Neuronal stem cell (in vitro differentiated cells): ENCODE measurements at regions not wholly inside any gene's neighbourhood (a gene's known extent, or its start where the extent isn't known, plus 50 kb on each side); places are given as distances from the start of the nearest gene placed in this dataset.

Experiments
- DNase-seq: peaks from one replicate; pipeline ENCODE4 v3.0.0-alpha.2; 2013; ENCODE audit warnings: low spot score
- H2AFZ ChIP-seq: one replicate; pipeline ENCODE4 v1.6.1; 2013; ENCODE audit warnings: mild to moderate bottlenecking, low read length, inconsistent platforms
- H2AK5ac ChIP-seq: 2 replicates; pipeline ENCODE4 v1.6.1; 2013; ENCODE audit warnings: low read depth, mild to moderate bottlenecking, inconsistent platforms, low read length, moderate library complexity, mixed read lengths
- H2BK120ac ChIP-seq: 2 replicates; pipeline ENCODE4 v1.6.1; 2013; ENCODE audit warnings: low read depth, mild to moderate bottlenecking, inconsistent platforms, low read length, moderate library complexity, mixed read lengths
- H2BK12ac ChIP-seq: one replicate; pipeline ENCODE4 v1.6.1; 2013; ENCODE audit warnings: low read length, inconsistent platforms
- H2BK15ac ChIP-seq: 2 replicates; pipeline ENCODE4 v1.6.1; 2013; ENCODE audit warnings: mild to moderate bottlenecking, low read length, inconsistent platforms, mixed read lengths
- H2BK5ac ChIP-seq: one replicate; pipeline ENCODE4 v1.6.1; 2013; ENCODE audit warnings: inconsistent platforms, mild to moderate bottlenecking, low read length, moderate library complexity
- H3K14ac ChIP-seq: one replicate; pipeline ENCODE4 v1.6.1; 2013; ENCODE audit warnings: low read length, inconsistent platforms
- H3K18ac ChIP-seq: 2 replicates; pipeline ENCODE4 v1.6.1; 2013; ENCODE audit warnings: low read length, inconsistent platforms
- H3K23ac ChIP-seq: 2 replicates; pipeline ENCODE4 v1.6.1; 2013; ENCODE audit warnings: low read depth, mild to moderate bottlenecking, mixed read lengths, low read length, inconsistent platforms; ENCODE audit not compliant: poor library complexity
- H3K27ac ChIP-seq: replicated peaks from 3 replicates; pipeline ENCODE4 v1.5.1; 2013; ENCODE audit warnings: low read length, inconsistent platforms
- H3K27me3 ChIP-seq, 3 experiments: 2 replicates each; pipeline ENCODE4 v1.6.1; 2013; ENCODE audit warnings: low read length in 3 of 3, mild to moderate bottlenecking in 2 of 3, inconsistent platforms in 1 of 3, low read depth in 1 of 3, mixed read lengths in 1 of 3, moderate library complexity in 1 of 3; ENCODE audit not compliant: control insufficient read depth in 3 of 3, insufficient read depth in 3 of 3
- H3K36me3 ChIP-seq, 2 donors: replicated peaks in 1 of 2; 2 replicates each; pipeline ENCODE4 v1.6.1; 2013; ENCODE audit warnings: low read length in 2 of 2; ENCODE audit not compliant: control insufficient read depth in 2 of 2, insufficient read depth in 2 of 2
- H3K4ac ChIP-seq: 2 replicates; pipeline ENCODE4 v1.6.1; 2013; ENCODE audit warnings: inconsistent platforms, mild to moderate bottlenecking, low read length, moderate library complexity
- H3K4me1 ChIP-seq, 2 donors: 1 replicate in 1 of 2; 2 replicates in 1 of 2; pipeline ENCODE4 v1.6.1; 2013; ENCODE audit warnings: low read length in 2 of 2, low read depth in 1 of 2; ENCODE audit not compliant: control insufficient read depth in 2 of 2, insufficient read depth in 1 of 2
- H3K4me2 ChIP-seq: one replicate; pipeline ENCODE4 v1.6.1; 2013; ENCODE audit warnings: mild to moderate bottlenecking, low read length, inconsistent platforms; ENCODE audit not compliant: insufficient read depth, poor library complexity, severe bottlenecking
- H3K4me3 ChIP-seq, 2 donors: 2 replicates each; pipeline ENCODE4 v1.5.1; 2013; ENCODE audit warnings: low read length in 2 of 2, mild to moderate bottlenecking in 2 of 2, inconsistent platforms in 1 of 2, moderate library complexity in 1 of 2
- H3K79me1 ChIP-seq: one replicate; pipeline ENCODE4 v1.6.1; 2013; ENCODE audit warnings: low read depth, mild to moderate bottlenecking, inconsistent platforms, low read length, moderate library complexity
- H3K9ac ChIP-seq: one replicate; pipeline ENCODE4 v1.6.1; 2013; ENCODE audit warnings: mild to moderate bottlenecking, low read depth, low read length, inconsistent platforms; ENCODE audit not compliant: poor library complexity
- H3K9me3 ChIP-seq, 2 donors: replicated peaks in 1 of 2; 2 replicates each; pipeline versions ENCODE3 to v1.6.1; 2013; ENCODE audit warnings: low read length in 2 of 2, mild to moderate bottlenecking in 2 of 2, inconsistent platforms in 1 of 2, low read depth in 1 of 2, mixed read lengths in 1 of 2, moderate library complexity in 1 of 2; ENCODE audit not compliant: control insufficient read depth in 2 of 2, insufficient read depth in 1 of 2
- H4K8ac ChIP-seq: one replicate; pipeline ENCODE4 v1.6.1; 2013; ENCODE audit warnings: low read depth, mild to moderate bottlenecking, inconsistent platforms, low read length, moderate library complexity
- H4K91ac ChIP-seq: one replicate; pipeline ENCODE4 v1.6.1; 2013; ENCODE audit warnings: low read length, low read depth, mild to moderate bottlenecking, inconsistent platforms; ENCODE audit not compliant: poor library complexity
- WGBS, 2 donors: extraction: QIAGEN DNeasy Blood & Tissue Kit; methylation state at CpG; one replicate each; pipeline ENCODE4 v1.1.7; 2013; ENCODE audit warnings: missing lambda C conversion rate in 2 of 2, mixed read lengths in 1 of 2; ENCODE audit not compliant: insufficient read length in 2 of 2, insufficient replicate concordance in 1 of 2; ENCODE audit errors: extremely low coverage in 2 of 2; 5-methylcytosine and 5-hydroxymethylcytosine counted together

GRCh38 chr2:6060992-6061663 lies 368.9 kb downstream of the SOX11 start:
- no peak overlapping the region for H3K14ac ChIP-seq
- no peak overlapping the region for H2AK5ac ChIP-seq
- H3K4ac ChIP-seq: no peak overlapping the region
- H3K9me3 ChIP-seq: no peaks in the 10 kb centered on the region
- H3K27ac ChIP-seq: no peak overlapping the region
- WGBS, 2 donors: no CpG with 5 or more reads among the region's 5 CpGs
- H2BK5ac ChIP-seq: no peak overlapping the region
- H3K4me2 ChIP-seq: no peak overlapping the region
- no peaks in the 10 kb centered on the region for H3K36me3 ChIP-seq
- H3K4me3 ChIP-seq: no peak overlapping the region
- H2BK120ac ChIP-seq: no peak overlapping the region
- no peak overlapping the region for H2BK12ac ChIP-seq
- no peak overlapping the region for H4K91ac ChIP-seq
- no peak for DNase-seq
- peaks cover 0 to 3% of the 10 kb centered on the region in 2 donors for H3K4me1 ChIP-seq
- no peak overlapping the region for H3K23ac ChIP-seq
- H3K9ac ChIP-seq: no peak overlapping the region
- no peak overlapping the region for H2AFZ ChIP-seq
- H3K18ac ChIP-seq: no peak overlapping the region
- no peaks in the 10 kb centered on the region for H3K79me1 ChIP-seq
- no peaks in the 10 kb centered on the region for H3K27me3 ChIP-seq
- H2BK15ac ChIP-seq: no peak overlapping the region
- no peak overlapping the region for H4K8ac ChIP-seq

GRCh38 chr2:6064757-6065156 lies 372.6 kb downstream of the SOX11 start:
- Histone ChIP-seq H4K91ac (no peak overlapping the region), H2BK120ac (no peak overlapping the region), H2AK5ac (no peak overlapping the region), H2AFZ (no peak overlapping the region), H3K4ac (no peak overlapping the region), H3K36me3 (no peaks in the 10 kb centered on the region), H3K9me3 (no peaks in the 10 kb centered on the region), H4K8ac (no peak overlapping the region), H3K18ac (no peak overlapping the region), H2BK15ac (no peak overlapping the region), H3K23ac (no peak overlapping the region), H3K27me3 (no peaks in the 10 kb centered on the region), H2BK5ac (no peak overlapping the region), H3K4me3 (no peak overlapping the region), H3K14ac (no peak overlapping the region), H2BK12ac (no peak overlapping the region), H3K27ac (no peak overlapping the region), H3K4me1 (peaks cover 6 to 18% of the 10 kb centered on the region in 2 donors), H3K4me2 (no peak overlapping the region), H3K79me1 (no peaks in the 10 kb centered on the region), H3K9ac (no peak overlapping the region)
- no CpG with 5 or more reads among the region's 2 CpGs for WGBS, 2 donors
- no peak for DNase-seq

- Histone ChIP-seq H3K14ac (no peak overlapping the region), H3K4me1 (peaks cover 7 to 28% of the 10 kb centered on the region in 2 donors), H4K91ac (no peak overlapping the region), H3K27me3 (no peaks in the 10 kb centered on the region), H3K9ac (no peak overlapping the region), H3K9me3 (no peaks in the 10 kb centered on the region), H3K4ac (no peak overlapping the region), H2BK15ac (no peak overlapping the region), H3K79me1 (no peaks in the 10 kb centered on the region), H4K8ac (no peak overlapping the region), H2BK120ac (no peak overlapping the region), H3K4me2 (no peak overlapping the region), H2AFZ (no peak overlapping the region), H3K18ac (no peak overlapping the region), H2AK5ac (no peak overlapping the region), H3K4me3 (no peak overlapping the region), H3K23ac (no peak overlapping the region), H3K36me3 (no peaks in the 10 kb centered on the region), H3K27ac (no peak overlapping the region), H2BK5ac (no peak overlapping the region), H2BK12ac (no peak overlapping the region)
- no peak for DNase-seq
- WGBS, 2 donors: no CpG with 5 or more reads among the region's 3 CpGs
These were observed 373.5 kb downstream of the SOX11 start for GRCh38 chr2:6065703-6066102.

GRCh38 chr2:6067089-6067488 lies 374.9 kb downstream of the SOX11 start:
- Histone ChIP-seq H3K79me1 (no peaks in the 10 kb centered on the region), H3K4me3 (no peak overlapping the region), H3K9me3 (no peaks in the 10 kb centered on the region), H3K27ac (no peak overlapping the region), H3K27me3 (no peaks in the 10 kb centered on the region), H2AFZ (no peak overlapping the region), H4K8ac (no peak overlapping the region), H3K18ac (no peak overlapping the region), H3K14ac (no peak overlapping the region), H3K23ac (no peak overlapping the region), H2BK120ac (no peak overlapping the region), H3K4me2 (no peak overlapping the region), H2AK5ac (no peak overlapping the region), H4K91ac (no peak overlapping the region), H2BK5ac (no peak overlapping the region), H3K36me3 (no peaks in the 10 kb centered on the region), H3K4me1 (peaks cover 11 to 40% of the 10 kb centered on the region in 2 donors), H3K9ac (no peak overlapping the region), H2BK12ac (no peak overlapping the region), H2BK15ac (no peak overlapping the region), H3K4ac (no peak overlapping the region)
- no CpG with 5 or more reads among the region's 6 CpGs for WGBS, 2 donors
- DNase-seq: no peak
